GM12878 (cell line): ENCODE measurements at regions not wholly inside any gene's neighbourhood (a gene's known extent, or its start where the extent isn't known, plus 50 kb on each side); places are given as distances from the start of the nearest gene placed in this dataset.

Experiments used
- ATAC-seq: fragments of 200-7000 bp; cut with Tn5 transposase; 3 replicates; pipeline ENCODE4 v1.9.1; 2020; ENCODE audit warnings: mild to moderate bottlenecking, moderate library complexity
- BruUV-seq: library from RNA; stranded (reverse); fragments of 400-500 nt; replicated peaks from 2 replicates; lab custom pipeline; 2021; lab: Mats Ljungman, UMichigan
- CTCF ChIA-PET: fragments of 300-600 bp; sonication (Branson Sonifier 250); formaldehyde crosslinking; extraction: SDS; loops from one replicate; lab custom pipeline; 2021; ENCODE audit warnings: inconsistent platforms; lab: Yijun Ruan, JAX
- POLR2A ChIA-PET: fragments of 350-600 bp; formaldehyde crosslinking; extraction: SDS; loops from one replicate; lab custom pipeline; 2021; ENCODE audit warnings: inconsistent platforms; lab: Charles Lee
- RAD21 ChIA-PET: fragments of 300-600 bp; sonication (Branson Sonifier 250); formaldehyde crosslinking; loops from one replicate; lab custom pipeline; 2023; ENCODE audit warnings: antibody characterized with exemption; ENCODE audit not compliant: unreplicated experiment; lab: Charles Lee
- SMC1A ChIA-PET: fragments of 300-600 bp; sonication (Branson Sonifier 250); formaldehyde crosslinking; loops from one replicate; lab custom pipeline; 2023; ENCODE audit not compliant: unreplicated experiment, uncharacterized antibody; lab: Charles Lee
- DNase-seq: peaks from one replicate; pipeline ENCODE4 v3.0.0-alpha.2; 2011; ENCODE audit warnings: low read depth, low spot score
- FAIRE-seq: peaks from 3 replicates; lab custom pipeline; 2011; peaks lifted over from hg19 to GRCh38; lab: Jason Lieb, UNC
- H2AFZ ChIP-seq: 2 replicates; pipeline ENCODE4 v1.6.0; 2011; ENCODE audit warnings: low read depth, low read length, control low read depth; ENCODE audit not compliant: control insufficient read depth
- H3K27ac ChIP-seq: 2 replicates; pipeline ENCODE4 v1.5.1; 2011; ENCODE audit warnings: control low read depth; ENCODE audit not compliant: control insufficient read depth, insufficient read depth
- H3K27me3 ChIP-seq, 2 experiments: replicated peaks in 1 of 2; 2 replicates each; pipeline versions ENCODE4 v1.6.0 to v1.6.1; 2011; ENCODE audit warnings: low read length in 1 of 2; ENCODE audit not compliant: control insufficient read depth in 2 of 2, insufficient read depth in 2 of 2
- H3K36me3 ChIP-seq, 2 experiments: 2 replicates each; pipeline ENCODE4 v1.5.1; 2011; ENCODE audit warnings: low read length in 1 of 2; ENCODE audit not compliant: control insufficient read depth in 2 of 2, insufficient read depth in 2 of 2
- H3K4me1 ChIP-seq: 2 replicates; pipeline ENCODE4 v1.6.1; 2011; ENCODE audit warnings: mild to moderate bottlenecking, low read length, moderate library complexity, mixed read lengths; ENCODE audit not compliant: control insufficient read depth, insufficient read depth
- H3K4me2 ChIP-seq: 2 replicates; pipeline ENCODE4 v1.6.0; 2011; ENCODE audit warnings: control low read depth; ENCODE audit not compliant: control insufficient read depth, insufficient read depth
- H3K4me3 ChIP-seq: fragments of 200-600 bp; sonication (generic); 2 replicates; pipeline ENCODE4 v1.5.1; 2016
- H3K79me2 ChIP-seq: 2 replicates; pipeline ENCODE4 v1.6.0; 2011; ENCODE audit warnings: low read length; ENCODE audit not compliant: control insufficient read depth, insufficient read depth
- H3K9ac ChIP-seq: 2 replicates; pipeline ENCODE4 v1.8.0; 2011; ENCODE audit warnings: low read length, control low read depth, mixed read lengths; ENCODE audit not compliant: control insufficient read depth, insufficient read depth
- H3K9me3 ChIP-seq: replicated peaks from 3 replicates; pipeline ENCODE4 v1.5.1; 2011; ENCODE audit warnings: mild to moderate bottlenecking, low read length; ENCODE audit not compliant: control insufficient read depth, insufficient read depth
- H4K20me1 ChIP-seq: 2 replicates; pipeline ENCODE4 v1.6.0; 2011; ENCODE audit not compliant: control insufficient read depth, insufficient read depth
- CREB1 ChIP-seq: IDR thresholded peaks from 2 replicates; pipeline ENCODE4 v1.6.1; 2012; ENCODE audit warnings: low read depth, mild to moderate bottlenecking, inconsistent platforms
- MXI1 ChIP-seq: fragments of 150-350 bp; IDR thresholded peaks from 2 replicates; pipeline ENCODE4 v1.6.1; 2011; ENCODE audit warnings: low read depth, mild to moderate bottlenecking, inconsistent platforms, low read length, improper control_type of control experiment
- MYC ChIP-seq: IDR thresholded peaks from 2 replicates; pipeline ENCODE4 v1.6.1; 2011; ENCODE audit warnings: mild to moderate bottlenecking, low read length, moderate library complexity, inconsistent platforms; ENCODE audit not compliant: insufficient read depth, insufficient replicate concordance, insufficient read length, severe bottlenecking
- NR2C2 ChIP-seq: IDR thresholded peaks from 2 replicates; pipeline ENCODE4 v1.6.1; 2011; ENCODE audit warnings: borderline replicate concordance, low read depth; ENCODE audit not compliant: control insufficient read depth, insufficient read length
- WRNIP1 ChIP-seq: IDR thresholded peaks from 2 replicates; pipeline ENCODE4 v1.6.1; 2011; ENCODE audit warnings: low read depth, low read length, improper control_type of control experiment, borderline replicate concordance
- ZNF687 ChIP-seq: fragments of 450-650 bp; IDR thresholded peaks from 2 replicates; pipeline ENCODE4 v1.6.1; 2017; ENCODE audit warnings: mild to moderate bottlenecking, moderate library complexity
- WGBS: methylation state at CpG from one replicate; pipeline ENCODE4 v1.1.6; 2016; ENCODE audit warnings: low lambda C conversion rate; ENCODE audit not compliant: insufficient replicate concordance, insufficient coverage; ENCODE audit errors: missing lambda C conversion rate; 5-methylcytosine and 5-hydroxymethylcytosine counted together
- in situ Hi-C: fragments of 300-500 bp; cut with MboI; formaldehyde crosslinking; loops from 9 replicates; pipeline ENCODE4 v1.14.3; 2018; ENCODE audit warnings: mixed read lengths
- intact Hi-C: fragments of 100-400 bp; cut with micrococcal nuclease; formaldehyde crosslinking; loops from one replicate; pipeline ENCODE4 v1.14.2; 2022; ENCODE audit not compliant: unreplicated experiment

- H3K9ac ChIP-seq, result no peak overlapping the region
- TF ChIP-seq MXI1 (no peak), NR2C2 (no peak), WRNIP1 (no peak), MYC (no peak), ZNF687 (no peak), CREB1 (no peak)
- in situ Hi-C loops (no loop called here), intact Hi-C loops (no loop called here)
- no peak overlapping the region for H3K4me2 ChIP-seq
- SMC1A ChIA-PET, result interaction anchor here (1.0 to 1.5 kb wide), 2 partner anchors 73 to 172 kb away, joined by 3 to 4 read pairs; no protein-coding TSS in a partner anchor
- H3K36me3 ChIP-seq, result no peaks in the 10 kb centered on the region
- H3K79me2 ChIP-seq, result no peaks in the 10 kb centered on the region
- 33% methylated on average over 6 of the region's 6 CpGs for WGBS
- H3K4me3 ChIP-seq, result no peak overlapping the region
- FAIRE-seq (no peak), DNase-seq (no peak), ATAC-seq (no peak)
- no TSS peak for BruUV-seq
- RAD21 ChIA-PET, result no interaction called here
- no peaks in the 10 kb centered on the region for H3K9me3 ChIP-seq
- no peaks in the 10 kb centered on the region for H4K20me1 ChIP-seq
- H3K27ac ChIP-seq, result no peak overlapping the region
- H3K4me1 ChIP-seq, result no peaks in the 10 kb centered on the region
- H2AFZ ChIP-seq, result no peak overlapping the region
- POLR2A ChIA-PET, result no interaction called here
- no peaks in the 10 kb centered on the region for H3K27me3 ChIP-seq
- CTCF ChIA-PET, result no interaction called here
Measured at GRCh38 chr4:100287534-100287933, 97.3 kb upstream of the DDIT4L start.
